Panc1 (cell line): ENCODE measurements at regions not wholly inside any gene's neighbourhood (a gene's known extent, or its start where the extent isn't known, plus 50 kb on each side); places are given as distances from the start of the nearest gene placed in this dataset.
"Not testable (repeated sequence)": the region's sequence is repeated elsewhere in the genome, so short reads cannot be mapped to it uniquely, and the experiment has no call there.

Source experiments
- ATAC-seq: fragments of 200-7000 bp; cut with Tn5 transposase; 2 replicates; pipeline ENCODE4 v1.9.1; 2020; ENCODE audit warnings: mild to moderate bottlenecking, moderate library complexity
- BruUV-seq: library from RNA; stranded (reverse); fragments of 400-500 nt; replicated peaks from 2 replicates; lab custom pipeline; 2021; lab: Mats Ljungman, UMichigan
- CTCF ChIA-PET: fragments of 300-600 bp; sonication (Branson Sonifier 250); formaldehyde crosslinking; loops from one replicate; lab custom pipeline; 2022; ENCODE audit warnings: antibody characterized with exemption; lab: Charles Lee
- POLR2A ChIA-PET: fragments of 300-600 bp; sonication (Branson Sonifier 250); formaldehyde crosslinking; loops from one replicate; lab custom pipeline; 2022; ENCODE audit warnings: antibody characterized with exemption; lab: Charles Lee
- DNase-seq: peaks from one replicate; pipeline ENCODE4 v3.0.0-alpha.2; 2010; ENCODE audit warnings: low read depth, low spot score
- H3K27ac ChIP-seq: 2 replicates; pipeline ENCODE4 v1.5.1; 2011; ENCODE audit warnings: mild to moderate bottlenecking, low read length, inconsistent platforms
- H3K27me3 ChIP-seq: fragments of 200-500 bp; sonication (Bioruptor generic); 2 replicates; pipeline ENCODE4 v1.6.0; 2014; ENCODE audit warnings: low read length, inconsistent platforms; ENCODE audit not compliant: control insufficient read depth, insufficient read depth
- H3K36me3 ChIP-seq: fragments of 200-500 bp; sonication (Bioruptor generic); 2 replicates; pipeline ENCODE4 v1.5.1; 2014; ENCODE audit warnings: inconsistent platforms, mild to moderate bottlenecking, low read length, moderate library complexity; ENCODE audit not compliant: control insufficient read depth, insufficient read depth
- H3K4me1 ChIP-seq: 2 replicates; pipeline ENCODE4 v1.5.1; 2011; ENCODE audit warnings: inconsistent platforms, mild to moderate bottlenecking, low read length, moderate library complexity; ENCODE audit not compliant: control insufficient read depth, insufficient read depth
- H3K4me3 ChIP-seq, 2 experiments: 2 replicates each; pipeline ENCODE4 v1.5.1; 2011 to 2012; ENCODE audit warnings: low read depth in 2 of 2, low read length in 2 of 2, mild to moderate bottlenecking in 2 of 2, inconsistent platforms in 1 of 2, moderate library complexity in 1 of 2
- H3K9me3 ChIP-seq: fragments of 200-500 bp; sonication (Bioruptor generic); 2 replicates; pipeline ENCODE4 v1.5.1; 2014; ENCODE audit warnings: low read depth, mild to moderate bottlenecking, inconsistent platforms, low read length, moderate library complexity; ENCODE audit not compliant: control insufficient read depth, insufficient read depth
- POLR2AphosphoS5 ChIP-seq: IDR thresholded peaks from 2 replicates; pipeline ENCODE4 v1.6.1; 2012; ENCODE audit warnings: mild to moderate bottlenecking, low read depth, low read length, moderate library complexity
- SIN3A ChIP-seq: IDR thresholded peaks from 2 replicates; pipeline ENCODE4 v1.6.1; 2012; ENCODE audit warnings: low read depth, mild to moderate bottlenecking, low read length, moderate library complexity, borderline replicate concordance; ENCODE audit not compliant: insufficient read depth
- TCF7L2 ChIP-seq: IDR thresholded peaks from 2 replicates; pipeline ENCODE4 v1.6.1; 2011; ENCODE audit warnings: mild to moderate bottlenecking, low read depth, low read length, inconsistent platforms
- in situ Hi-C: cut with HindIII; loops from 2 replicates; pipeline ENCODE4 v1.10.0; 2016; ENCODE audit warnings: low sequenced_read_pairs, low pct_unique_long_range_greater_than_20kb
- intact Hi-C: fragments of 100-400 bp; cut with micrococcal nuclease; formaldehyde crosslinking; loops from one replicate; pipeline ENCODE4 v1.10.0; 2022; ENCODE audit not compliant: unreplicated experiment
- TF ChIP-seq, protein P1 (sequence below), 2 experiments: IDR thresholded peaks; 2 replicates each; pipeline ENCODE4 v1.6.1; 2011 to 2012; ENCODE audit warnings: low read depth in 2 of 2, control low read depth in 1 of 2, low read length in 1 of 2, mild to moderate bottlenecking in 1 of 2, moderate library complexity in 1 of 2; ENCODE audit not compliant: insufficient read depth in 1 of 2
- TF ChIP-seq, protein P2 (sequence below): fragments of 450-650 bp; IDR thresholded peaks from 2 replicates; pipeline ENCODE4 v1.5.1; 2017; ENCODE audit warnings: mild to moderate bottlenecking

DNA sequence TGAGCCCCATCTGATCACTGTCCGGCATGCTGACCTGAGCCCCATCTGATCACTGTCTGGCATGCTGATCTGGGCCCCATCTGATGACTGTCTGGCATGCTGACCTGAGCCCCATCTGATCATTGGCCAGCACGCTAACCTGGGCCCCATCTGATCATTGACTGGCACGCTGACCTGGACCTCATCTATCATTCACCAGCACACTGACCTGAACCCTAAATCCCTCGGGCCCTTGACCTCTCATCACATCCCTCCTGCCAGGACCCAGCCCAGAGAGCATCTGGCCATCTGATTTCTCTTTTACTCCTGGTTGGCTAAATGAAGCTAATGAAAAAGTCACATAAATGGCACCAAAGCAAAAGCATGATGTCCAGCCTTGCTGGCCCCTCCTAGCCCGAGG lies 207.1 kb downstream of the NDUFA10 start:
- H3K36me3 ChIP-seq = no peaks in the 10 kb centered on the region
- ChIA-PET POLR2A (no interaction called here), CTCF (no interaction called here)
- no peak overlapping the region for H3K4me3 ChIP-seq
- BruUV-seq = no TSS peak
- no peak for TF ChIP-seq POLR2AphosphoS5
- TF ChIP-seq, protein P1, sequence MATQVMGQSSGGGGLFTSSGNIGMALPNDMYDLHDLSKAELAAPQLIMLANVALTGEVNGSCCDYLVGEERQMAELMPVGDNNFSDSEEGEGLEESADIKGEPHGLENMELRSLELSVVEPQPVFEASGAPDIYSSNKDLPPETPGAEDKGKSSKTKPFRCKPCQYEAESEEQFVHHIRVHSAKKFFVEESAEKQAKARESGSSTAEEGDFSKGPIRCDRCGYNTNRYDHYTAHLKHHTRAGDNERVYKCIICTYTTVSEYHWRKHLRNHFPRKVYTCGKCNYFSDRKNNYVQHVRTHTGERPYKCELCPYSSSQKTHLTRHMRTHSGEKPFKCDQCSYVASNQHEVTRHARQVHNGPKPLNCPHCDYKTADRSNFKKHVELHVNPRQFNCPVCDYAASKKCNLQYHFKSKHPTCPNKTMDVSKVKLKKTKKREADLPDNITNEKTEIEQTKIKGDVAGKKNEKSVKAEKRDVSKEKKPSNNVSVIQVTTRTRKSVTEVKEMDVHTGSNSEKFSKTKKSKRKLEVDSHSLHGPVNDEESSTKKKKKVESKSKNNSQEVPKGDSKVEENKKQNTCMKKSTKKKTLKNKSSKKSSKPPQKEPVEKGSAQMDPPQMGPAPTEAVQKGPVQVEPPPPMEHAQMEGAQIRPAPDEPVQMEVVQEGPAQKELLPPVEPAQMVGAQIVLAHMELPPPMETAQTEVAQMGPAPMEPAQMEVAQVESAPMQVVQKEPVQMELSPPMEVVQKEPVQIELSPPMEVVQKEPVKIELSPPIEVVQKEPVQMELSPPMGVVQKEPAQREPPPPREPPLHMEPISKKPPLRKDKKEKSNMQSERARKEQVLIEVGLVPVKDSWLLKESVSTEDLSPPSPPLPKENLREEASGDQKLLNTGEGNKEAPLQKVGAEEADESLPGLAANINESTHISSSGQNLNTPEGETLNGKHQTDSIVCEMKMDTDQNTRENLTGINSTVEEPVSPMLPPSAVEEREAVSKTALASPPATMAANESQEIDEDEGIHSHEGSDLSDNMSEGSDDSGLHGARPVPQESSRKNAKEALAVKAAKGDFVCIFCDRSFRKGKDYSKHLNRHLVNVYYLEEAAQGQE (IDR thresholded peaks at IDR 0.05; ENCODE audit: insufficient read depth in 1 of 2, low read depth in 2 of 2, low read length in 1 of 2) = no peak
- no peaks in the 10 kb centered on the region for H3K27me3 ChIP-seq
- intact Hi-C loops = no loop called here
- H3K27ac ChIP-seq = no peak overlapping the region
- ATAC-seq (no peak), DNase-seq (no peak)
- H3K4me1 ChIP-seq = peaks cover 13% of the 10 kb centered on the region
- in situ Hi-C loops = no loop called here
- H3K9me3 ChIP-seq = no peaks in the 10 kb centered on the region

DNA sequence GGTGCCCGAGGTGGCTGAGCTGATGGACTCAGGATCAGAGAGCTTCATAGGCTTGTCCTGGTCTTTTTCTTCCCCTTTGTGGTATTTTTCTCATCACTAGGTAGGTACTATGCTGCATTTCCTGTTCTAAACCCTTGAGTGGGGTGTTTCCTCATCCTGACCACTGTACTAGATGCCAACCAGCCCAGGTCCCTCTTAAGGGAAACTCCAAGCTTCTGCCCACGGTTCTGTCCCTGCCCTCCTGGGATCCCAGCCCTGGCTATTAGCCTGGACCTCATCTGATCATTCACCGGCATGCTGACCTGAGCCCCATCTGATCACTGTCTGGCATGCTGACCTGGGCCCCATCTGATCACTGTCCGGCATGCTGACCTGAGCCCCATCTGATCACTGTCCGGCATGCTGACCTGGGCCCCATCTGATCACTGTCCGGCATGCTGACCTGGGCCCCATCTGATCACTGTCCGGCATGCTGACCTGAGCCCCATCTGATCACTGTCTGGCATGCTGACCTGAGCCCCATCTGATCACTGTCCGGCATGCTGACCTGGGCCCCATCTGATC lies 207.6 kb downstream of the NDUFA10 start:
- intact Hi-C loops, in situ Hi-C loops, H3K27me3 ChIP-seq, H3K27ac ChIP-seq, POLR2A ChIA-PET, H3K36me3 ChIP-seq, H3K9me3 ChIP-seq, ATAC-seq, H3K4me3 ChIP-seq, BruUV-seq, CTCF ChIA-PET, DNase-seq: not testable (repeated sequence)
- H3K4me1 ChIP-seq = peaks cover 13% of the 10 kb centered on the region

DNA sequence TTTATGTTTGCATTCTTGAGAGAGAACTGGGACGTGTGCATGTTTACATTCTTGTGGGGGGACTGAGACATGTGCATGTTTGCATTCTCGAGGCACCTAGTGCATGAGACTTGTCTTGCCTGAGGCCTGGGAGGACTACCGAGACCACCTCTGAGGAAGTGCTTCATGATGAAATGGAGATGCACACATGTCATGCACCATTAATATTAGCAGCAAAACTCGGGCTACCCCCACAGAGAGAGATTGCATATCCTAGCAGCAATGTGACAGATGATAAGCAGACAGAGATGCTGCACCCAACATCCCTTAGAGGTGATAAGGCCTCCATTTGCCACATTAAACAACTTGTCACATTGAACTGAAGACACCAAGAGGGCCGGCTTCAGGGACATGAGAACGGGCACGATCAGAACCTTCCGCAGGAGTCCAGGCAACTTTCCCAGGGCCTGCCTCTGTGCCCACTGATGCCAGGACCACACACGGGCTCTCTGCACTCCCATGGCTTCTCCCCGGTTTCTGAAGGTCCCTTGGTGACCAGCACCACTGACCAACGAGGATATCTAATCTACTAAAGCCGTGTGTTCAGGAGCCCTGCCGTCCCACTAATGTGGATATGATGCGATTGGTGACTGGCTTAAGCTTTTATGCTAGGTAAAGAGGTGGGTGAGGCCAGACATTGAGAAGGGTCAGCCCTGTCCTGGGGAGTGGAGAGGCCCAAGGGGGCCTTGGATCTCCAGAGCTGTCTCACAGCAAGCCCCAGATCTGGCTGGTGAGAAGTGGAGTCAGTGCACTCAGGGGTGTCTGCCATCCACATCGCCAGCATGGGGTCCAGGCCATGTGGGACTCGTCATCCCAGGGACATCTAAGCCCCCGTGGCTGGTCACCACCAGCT lies 208.3 kb downstream of the NDUFA10 start:
- Histone ChIP-seq H3K27me3 (no peaks in the 10 kb centered on the region), H3K36me3 (no peaks in the 10 kb centered on the region), H3K9me3 (no peaks in the 10 kb centered on the region), H3K4me1 (peaks cover 13% of the 10 kb centered on the region), H3K27ac (no peak overlapping the region), H3K4me3 (no peak overlapping the region)
- DNase-seq (no peak), ATAC-seq (no peak)
- ChIA-PET POLR2A (no interaction called here), CTCF (no interaction called here)
- no TSS peak for BruUV-seq
- TF ChIP-seq TCF7L2 (no peak), SIN3A (no peak), POLR2AphosphoS5 (no peak)
- TF ChIP-seq, protein P1 (IDR thresholded peaks at IDR 0.05; ENCODE audit: insufficient read depth in 1 of 2, low read depth in 2 of 2, low read length in 1 of 2) = no peak
- TF ChIP-seq, protein P2, sequence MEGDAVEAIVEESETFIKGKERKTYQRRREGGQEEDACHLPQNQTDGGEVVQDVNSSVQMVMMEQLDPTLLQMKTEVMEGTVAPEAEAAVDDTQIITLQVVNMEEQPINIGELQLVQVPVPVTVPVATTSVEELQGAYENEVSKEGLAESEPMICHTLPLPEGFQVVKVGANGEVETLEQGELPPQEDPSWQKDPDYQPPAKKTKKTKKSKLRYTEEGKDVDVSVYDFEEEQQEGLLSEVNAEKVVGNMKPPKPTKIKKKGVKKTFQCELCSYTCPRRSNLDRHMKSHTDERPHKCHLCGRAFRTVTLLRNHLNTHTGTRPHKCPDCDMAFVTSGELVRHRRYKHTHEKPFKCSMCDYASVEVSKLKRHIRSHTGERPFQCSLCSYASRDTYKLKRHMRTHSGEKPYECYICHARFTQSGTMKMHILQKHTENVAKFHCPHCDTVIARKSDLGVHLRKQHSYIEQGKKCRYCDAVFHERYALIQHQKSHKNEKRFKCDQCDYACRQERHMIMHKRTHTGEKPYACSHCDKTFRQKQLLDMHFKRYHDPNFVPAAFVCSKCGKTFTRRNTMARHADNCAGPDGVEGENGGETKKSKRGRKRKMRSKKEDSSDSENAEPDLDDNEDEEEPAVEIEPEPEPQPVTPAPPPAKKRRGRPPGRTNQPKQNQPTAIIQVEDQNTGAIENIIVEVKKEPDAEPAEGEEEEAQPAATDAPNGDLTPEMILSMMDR = no peak
- in situ Hi-C loops = no loop called here
- intact Hi-C loops = no loop called here
